A549 (cell line): ENCODE measurements at regions not wholly inside any gene's neighbourhood (a gene's known extent, or its start where the extent isn't known, plus 50 kb on each side); places are given as distances from the start of the nearest gene placed in this dataset.

ENCODE experiments used
- BHLHE40 ChIP-seq: IDR thresholded peaks from 2 replicates; pipeline ENCODE4 v1.6.1; 2012; ENCODE audit warnings: low read depth, low read length, inconsistent platforms
- CBX2 ChIP-seq: fragments of 200-600 bp; sonication (generic); IDR thresholded peaks from 2 replicates; pipeline ENCODE4 v1.6.1; 2016; ENCODE audit warnings: low read depth, mild to moderate bottlenecking, borderline replicate concordance
- CBX8 ChIP-seq: fragments of 200-600 bp; sonication (generic); IDR thresholded peaks from 2 replicates; pipeline ENCODE4 v1.6.1; 2016
- EP300 ChIP-seq, 2 experiments: fragments of >200 bp; sonication (Bioruptor Twin); formaldehyde crosslinking; IDR thresholded peaks; 2 replicates in 1 of 2; 3 replicates in 1 of 2; pipeline ENCODE4 v1.6.1; 2016 to 2017
- JUNB ChIP-seq: fragments of >200 bp; sonication (Bioruptor Twin); formaldehyde crosslinking; IDR thresholded peaks from 2 replicates; pipeline ENCODE4 v1.6.1; 2016
- POLR2A ChIP-seq: IDR thresholded peaks from 2 replicates; pipeline ENCODE4 v1.6.1; 2012; ENCODE audit warnings: mild to moderate bottlenecking, low read length
- RAD21 ChIP-seq, 2 experiments: fragments of >200 bp in 1 of 2; sonication (Bioruptor Twin) in 1 of 2; formaldehyde crosslinking in 1 of 2; IDR thresholded peaks in 1 of 2; conservative IDR thresholded peaks in 1 of 2; 2 replicates in 1 of 2; 3 replicates in 1 of 2; pipeline ENCODE4 v1.6.1; 2012 to 2018; ENCODE audit warnings: inconsistent platforms in 1 of 2
- RCOR1 ChIP-seq: fragments of 150-350 bp; IDR thresholded peaks from 2 replicates; pipeline ENCODE4 v1.6.1; 2014; ENCODE audit warnings: antibody characterized with exemption, low read length, low read depth
- RFX5 ChIP-seq: fragments of 450-650 bp; IDR thresholded peaks from 2 replicates; pipeline ENCODE4 v1.7.1; 2014; ENCODE audit warnings: antibody characterized with exemption, mild to moderate bottlenecking, moderate library complexity
- TF ChIP-seq, protein P1 (sequence below): fragments of >200 bp; sonication (Bioruptor Twin); formaldehyde crosslinking; IDR thresholded peaks from 3 replicates; pipeline ENCODE4 v1.5.1; 2016
- TF ChIP-seq, protein P2 (sequence below): fragments of 200-600 bp; sonication (generic); IDR thresholded peaks from 2 replicates; pipeline ENCODE4 v1.6.1; 2016; ENCODE audit warnings: antibody characterized with exemption, mild to moderate bottlenecking, moderate library complexity

DNA sequence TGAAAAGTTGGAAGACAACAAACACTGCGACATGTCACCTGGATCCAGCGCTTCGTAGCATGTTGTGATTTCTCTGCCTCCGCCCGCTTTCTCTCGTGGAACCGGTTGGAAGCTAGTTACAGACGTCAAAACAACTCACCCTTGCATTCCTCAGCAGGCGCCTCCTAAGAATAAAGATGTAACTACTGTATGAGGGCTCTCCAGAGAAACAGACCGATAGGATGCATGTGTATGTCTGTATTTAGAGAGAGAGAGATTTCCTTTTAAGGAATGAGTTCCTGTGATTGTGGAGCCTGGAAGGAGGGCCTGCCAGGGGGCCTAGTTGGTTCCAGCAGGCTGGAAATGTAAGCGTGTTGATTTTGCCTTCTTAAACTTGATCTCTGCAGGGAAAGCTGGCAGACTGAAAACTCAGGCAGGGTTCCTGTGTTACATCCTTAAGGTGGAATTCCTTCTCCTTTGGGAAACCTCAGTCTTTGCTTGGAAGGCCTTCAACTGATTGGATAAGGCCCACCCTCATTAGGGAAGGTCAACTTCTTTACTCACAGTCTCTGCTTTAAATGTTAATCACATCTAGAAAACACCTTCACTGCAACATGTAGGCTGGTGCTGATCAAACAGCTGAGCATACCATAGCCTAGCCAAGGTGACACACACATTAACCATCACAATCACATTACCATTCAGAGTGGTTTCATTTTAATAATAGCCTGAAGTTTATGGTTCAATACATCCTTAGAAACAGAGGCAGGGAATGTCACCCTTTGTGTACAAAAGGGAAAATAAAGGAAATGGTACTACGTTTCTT lies 163.8 kb downstream of the SYK start:
- no peak for TF ChIP-seq JUNB
- no peak for TF ChIP-seq RFX5
- TF ChIP-seq RCOR1: no peak
- TF ChIP-seq, protein P1, sequence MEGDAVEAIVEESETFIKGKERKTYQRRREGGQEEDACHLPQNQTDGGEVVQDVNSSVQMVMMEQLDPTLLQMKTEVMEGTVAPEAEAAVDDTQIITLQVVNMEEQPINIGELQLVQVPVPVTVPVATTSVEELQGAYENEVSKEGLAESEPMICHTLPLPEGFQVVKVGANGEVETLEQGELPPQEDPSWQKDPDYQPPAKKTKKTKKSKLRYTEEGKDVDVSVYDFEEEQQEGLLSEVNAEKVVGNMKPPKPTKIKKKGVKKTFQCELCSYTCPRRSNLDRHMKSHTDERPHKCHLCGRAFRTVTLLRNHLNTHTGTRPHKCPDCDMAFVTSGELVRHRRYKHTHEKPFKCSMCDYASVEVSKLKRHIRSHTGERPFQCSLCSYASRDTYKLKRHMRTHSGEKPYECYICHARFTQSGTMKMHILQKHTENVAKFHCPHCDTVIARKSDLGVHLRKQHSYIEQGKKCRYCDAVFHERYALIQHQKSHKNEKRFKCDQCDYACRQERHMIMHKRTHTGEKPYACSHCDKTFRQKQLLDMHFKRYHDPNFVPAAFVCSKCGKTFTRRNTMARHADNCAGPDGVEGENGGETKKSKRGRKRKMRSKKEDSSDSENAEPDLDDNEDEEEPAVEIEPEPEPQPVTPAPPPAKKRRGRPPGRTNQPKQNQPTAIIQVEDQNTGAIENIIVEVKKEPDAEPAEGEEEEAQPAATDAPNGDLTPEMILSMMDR: no peak
- TF ChIP-seq BHLHE40: no peak
- no peak for TF ChIP-seq CBX2
- TF ChIP-seq, protein P2, sequence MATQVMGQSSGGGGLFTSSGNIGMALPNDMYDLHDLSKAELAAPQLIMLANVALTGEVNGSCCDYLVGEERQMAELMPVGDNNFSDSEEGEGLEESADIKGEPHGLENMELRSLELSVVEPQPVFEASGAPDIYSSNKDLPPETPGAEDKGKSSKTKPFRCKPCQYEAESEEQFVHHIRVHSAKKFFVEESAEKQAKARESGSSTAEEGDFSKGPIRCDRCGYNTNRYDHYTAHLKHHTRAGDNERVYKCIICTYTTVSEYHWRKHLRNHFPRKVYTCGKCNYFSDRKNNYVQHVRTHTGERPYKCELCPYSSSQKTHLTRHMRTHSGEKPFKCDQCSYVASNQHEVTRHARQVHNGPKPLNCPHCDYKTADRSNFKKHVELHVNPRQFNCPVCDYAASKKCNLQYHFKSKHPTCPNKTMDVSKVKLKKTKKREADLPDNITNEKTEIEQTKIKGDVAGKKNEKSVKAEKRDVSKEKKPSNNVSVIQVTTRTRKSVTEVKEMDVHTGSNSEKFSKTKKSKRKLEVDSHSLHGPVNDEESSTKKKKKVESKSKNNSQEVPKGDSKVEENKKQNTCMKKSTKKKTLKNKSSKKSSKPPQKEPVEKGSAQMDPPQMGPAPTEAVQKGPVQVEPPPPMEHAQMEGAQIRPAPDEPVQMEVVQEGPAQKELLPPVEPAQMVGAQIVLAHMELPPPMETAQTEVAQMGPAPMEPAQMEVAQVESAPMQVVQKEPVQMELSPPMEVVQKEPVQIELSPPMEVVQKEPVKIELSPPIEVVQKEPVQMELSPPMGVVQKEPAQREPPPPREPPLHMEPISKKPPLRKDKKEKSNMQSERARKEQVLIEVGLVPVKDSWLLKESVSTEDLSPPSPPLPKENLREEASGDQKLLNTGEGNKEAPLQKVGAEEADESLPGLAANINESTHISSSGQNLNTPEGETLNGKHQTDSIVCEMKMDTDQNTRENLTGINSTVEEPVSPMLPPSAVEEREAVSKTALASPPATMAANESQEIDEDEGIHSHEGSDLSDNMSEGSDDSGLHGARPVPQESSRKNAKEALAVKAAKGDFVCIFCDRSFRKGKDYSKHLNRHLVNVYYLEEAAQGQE: no peak
- no peak for TF ChIP-seq POLR2A
- no peak for TF ChIP-seq CBX8
- TF ChIP-seq RAD21 (conservative IDR thresholded peaks at IDR 0.05 in 1 of 2, IDR thresholded peaks at IDR 0.05 in 1 of 2): no peak
- no peak for TF ChIP-seq EP300 (IDR thresholded peaks at IDR 0.05)
